Vagina (tissue), 2 donors: ENCODE measurements at regions not wholly inside any gene's neighbourhood (a gene's known extent, or its start where the extent isn't known, plus 50 kb on each side); places are given as distances from the start of the nearest gene placed in this dataset.

ENCODE experiments used
- DNase-seq, 2 donors: peaks; one replicate each; pipeline ENCODE4 v3.0.0-alpha.2; 2017; ENCODE audit errors: extremely low spot score in 2 of 2
- H3K27ac ChIP-seq: fragments of 200-600 bp; sonication (generic); one replicate; pipeline ENCODE4 v1.5.1; 2019
- H3K27me3 ChIP-seq: fragments of 200-600 bp; sonication (generic); one replicate; pipeline ENCODE4 v1.5.1; 2019
- H3K36me3 ChIP-seq, 2 donors: fragments of 200-600 bp; sonication (generic); one replicate each; pipeline ENCODE4 v1.5.1; 2017 to 2019
- H3K4me1 ChIP-seq: fragments of 200-600 bp; sonication (generic); one replicate; pipeline ENCODE4 v1.5.1; 2019
- H3K4me3 ChIP-seq, 2 donors: fragments of 200-600 bp; sonication (generic); 1 replicate in 1 of 2; 2 replicates in 1 of 2; pipeline ENCODE4 v1.5.1; 2016 to 2019
- H3K9me3 ChIP-seq: fragments of 200-600 bp; sonication (generic); one replicate; pipeline ENCODE4 v1.5.1; 2019
- CTCF ChIP-seq, 3 experiments: fragments of 450-650 bp in 2 of 3; fragments of 200-600 bp in 1 of 3; sonication (generic) in 1 of 3; IDR thresholded peaks; one replicate each; pipeline ENCODE4 v1.5.1; 2017 to 2019; ENCODE audit warnings: antibody characterized with exemption in 3 of 3, mild to moderate bottlenecking in 2 of 3, moderate library complexity in 2 of 3
- POLR2A ChIP-seq, 2 donors: fragments of 450-650 bp; IDR thresholded peaks; one replicate each; pipeline ENCODE4 v1.6.1; 2017; ENCODE audit warnings: antibody characterized with exemption in 2 of 2, mild to moderate bottlenecking in 2 of 2, moderate library complexity in 2 of 2
- POLR2AphosphoS5 ChIP-seq, 2 donors: sonication (generic); formaldehyde crosslinking; IDR thresholded peaks; one replicate each; pipeline ENCODE4 v1.9.0; 2017; ENCODE audit warnings: antibody characterized with exemption in 2 of 2, mild to moderate bottlenecking in 2 of 2, low read depth in 1 of 2; ENCODE audit not compliant: insufficient read depth in 1 of 2
- intact Hi-C: fragments of 100-400 bp; cut with DNase I; formaldehyde crosslinking; loops from one replicate; pipeline ENCODE4 v1.15.1; 2023

- Histone ChIP-seq H3K36me3 (no peaks in the 10 kb centered on the region), H3K27me3 (no peaks in the 10 kb centered on the region), H3K4me1 (peaks cover 22% of the 10 kb centered on the region), H3K4me3 (no peak overlapping the region), H3K9me3 (no peaks in the 10 kb centered on the region), H3K27ac (no peak overlapping the region)
- no peak for DNase-seq
- intact Hi-C loops: no loop called here
- TF ChIP-seq CTCF (IDR thresholded peaks at IDR 0.05): no peak
- TF ChIP-seq POLR2AphosphoS5 (IDR thresholded peaks at IDR 0.05; ENCODE audit: insufficient read depth in 1 of 2, low read depth in 1 of 2): no peak
- no peak for TF ChIP-seq POLR2A (IDR thresholded peaks at IDR 0.05)
Measured at GRCh38 chr1:221392453-221392852, 349.4 kb downstream of the DUSP10 start.

GRCh38 chr1:221394011-221394544 lies 347.8 kb downstream of the DUSP10 start:
- TF ChIP-seq POLR2A (IDR thresholded peaks at IDR 0.05) (no peak), POLR2AphosphoS5 (IDR thresholded peaks at IDR 0.05; ENCODE audit: insufficient read depth in 1 of 2, low read depth in 1 of 2) (peak in 1 of 2 donors; percentile 34)
- Histone ChIP-seq H3K4me1 (peaks cover 22% of the 10 kb centered on the region), H3K4me3 (no peak overlapping the region), H3K36me3 (no peaks in the 10 kb centered on the region), H3K27ac (no peak overlapping the region), H3K27me3 (no peaks in the 10 kb centered on the region), H3K9me3 (no peaks in the 10 kb centered on the region)
- intact Hi-C loops: no loop called here
- no peak for DNase-seq

GRCh38 chr1:221396526-221396925 lies 345.4 kb downstream of the DUSP10 start:
- Histone ChIP-seq H3K36me3 (no peaks in the 10 kb centered on the region), H3K9me3 (no peaks in the 10 kb centered on the region), H3K4me3 (no peak overlapping the region), H3K27ac (no peak overlapping the region), H3K4me1 (peaks cover 22% of the 10 kb centered on the region), H3K27me3 (no peaks in the 10 kb centered on the region)
- DNase-seq: no peak
- intact Hi-C loops: no loop called here
- TF ChIP-seq POLR2A (IDR thresholded peaks at IDR 0.05) (no peak), CTCF (IDR thresholded peaks at IDR 0.05) (no peak), POLR2AphosphoS5 (IDR thresholded peaks at IDR 0.05; ENCODE audit: insufficient read depth in 1 of 2, low read depth in 1 of 2) (no peak)

- DNase-seq: no peak
- H3K27ac ChIP-seq: no peak overlapping the region
- H3K36me3 ChIP-seq: no peaks in the 10 kb centered on the region
- intact Hi-C loops: no loop called here
- TF ChIP-seq CTCF (IDR thresholded peaks at IDR 0.05) (no peak), POLR2A (IDR thresholded peaks at IDR 0.05) (no peak), POLR2AphosphoS5 (IDR thresholded peaks at IDR 0.05; ENCODE audit: insufficient read depth in 1 of 2, low read depth in 1 of 2) (no peak)
- H3K4me3 ChIP-seq: no peak overlapping the region
- H3K9me3 ChIP-seq: no peaks in the 10 kb centered on the region
- no peaks in the 10 kb centered on the region for H3K27me3 ChIP-seq
- H3K4me1 ChIP-seq: peaks cover 22% of the 10 kb centered on the region
Measured at GRCh38 chr1:221397141-221397540, 344.7 kb downstream of the DUSP10 start.

- intact Hi-C loops: no loop called here
- Histone ChIP-seq H3K9me3 (no peaks in the 10 kb centered on the region), H3K27ac (no peak overlapping the region), H3K27me3 (no peaks in the 10 kb centered on the region), H3K36me3 (no peaks in the 10 kb centered on the region), H3K4me1 (peaks cover 19% of the 10 kb centered on the region), H3K4me3 (no peak overlapping the region)
- TF ChIP-seq POLR2AphosphoS5 (IDR thresholded peaks at IDR 0.05; ENCODE audit: insufficient read depth in 1 of 2, low read depth in 1 of 2) (no peak), POLR2A (IDR thresholded peaks at IDR 0.05) (no peak), CTCF (IDR thresholded peaks at IDR 0.05) (no peak)
- no peak for DNase-seq
Measured at GRCh38 chr1:221397606-221398005, 344.3 kb downstream of the DUSP10 start.
